Panc1 (cell line): ENCODE measurements at regions not wholly inside any gene's neighbourhood (a gene's known extent, or its start where the extent isn't known, plus 50 kb on each side); places are given as distances from the start of the nearest gene placed in this dataset.

ENCODE experiments used
- ATAC-seq: fragments of 200-7000 bp; cut with Tn5 transposase; 2 replicates; pipeline ENCODE4 v1.9.1; 2020; ENCODE audit warnings: mild to moderate bottlenecking, moderate library complexity
- BruUV-seq: library from RNA; stranded (reverse); fragments of 400-500 nt; replicated peaks from 2 replicates; lab custom pipeline; 2021; lab: Mats Ljungman, UMichigan
- CTCF ChIA-PET: fragments of 300-600 bp; sonication (Branson Sonifier 250); formaldehyde crosslinking; loops from one replicate; lab custom pipeline; 2022; ENCODE audit warnings: antibody characterized with exemption; lab: Charles Lee
- POLR2A ChIA-PET: fragments of 300-600 bp; sonication (Branson Sonifier 250); formaldehyde crosslinking; loops from one replicate; lab custom pipeline; 2022; ENCODE audit warnings: antibody characterized with exemption; lab: Charles Lee
- DNase-seq: peaks from one replicate; pipeline ENCODE4 v3.0.0-alpha.2; 2010; ENCODE audit warnings: low read depth, low spot score
- H3K27ac ChIP-seq: 2 replicates; pipeline ENCODE4 v1.5.1; 2011; ENCODE audit warnings: mild to moderate bottlenecking, low read length, inconsistent platforms
- H3K27me3 ChIP-seq: fragments of 200-500 bp; sonication (Bioruptor generic); 2 replicates; pipeline ENCODE4 v1.6.0; 2014; ENCODE audit warnings: low read length, inconsistent platforms; ENCODE audit not compliant: control insufficient read depth, insufficient read depth
- H3K36me3 ChIP-seq: fragments of 200-500 bp; sonication (Bioruptor generic); 2 replicates; pipeline ENCODE4 v1.5.1; 2014; ENCODE audit warnings: inconsistent platforms, mild to moderate bottlenecking, low read length, moderate library complexity; ENCODE audit not compliant: control insufficient read depth, insufficient read depth
- H3K4me1 ChIP-seq: 2 replicates; pipeline ENCODE4 v1.5.1; 2011; ENCODE audit warnings: inconsistent platforms, mild to moderate bottlenecking, low read length, moderate library complexity; ENCODE audit not compliant: control insufficient read depth, insufficient read depth
- H3K4me3 ChIP-seq, 2 experiments: 2 replicates each; pipeline ENCODE4 v1.5.1; 2011 to 2012; ENCODE audit warnings: low read depth in 2 of 2, low read length in 2 of 2, mild to moderate bottlenecking in 2 of 2, inconsistent platforms in 1 of 2, moderate library complexity in 1 of 2
- H3K9me3 ChIP-seq: fragments of 200-500 bp; sonication (Bioruptor generic); 2 replicates; pipeline ENCODE4 v1.5.1; 2014; ENCODE audit warnings: low read depth, mild to moderate bottlenecking, inconsistent platforms, low read length, moderate library complexity; ENCODE audit not compliant: control insufficient read depth, insufficient read depth
- CTCF ChIP-seq: fragments of 450-650 bp; IDR thresholded peaks from 2 replicates; pipeline ENCODE4 v1.5.1; 2017; ENCODE audit warnings: mild to moderate bottlenecking
- POLR2AphosphoS5 ChIP-seq: IDR thresholded peaks from 2 replicates; pipeline ENCODE4 v1.6.1; 2012; ENCODE audit warnings: mild to moderate bottlenecking, low read depth, low read length, moderate library complexity
- REST ChIP-seq, 2 experiments: IDR thresholded peaks; 2 replicates each; pipeline ENCODE4 v1.6.1; 2011 to 2012; ENCODE audit warnings: low read depth in 2 of 2, control low read depth in 1 of 2, low read length in 1 of 2, mild to moderate bottlenecking in 1 of 2, moderate library complexity in 1 of 2; ENCODE audit not compliant: insufficient read depth in 1 of 2
- SIN3A ChIP-seq: IDR thresholded peaks from 2 replicates; pipeline ENCODE4 v1.6.1; 2012; ENCODE audit warnings: low read depth, mild to moderate bottlenecking, low read length, moderate library complexity, borderline replicate concordance; ENCODE audit not compliant: insufficient read depth
- TCF7L2 ChIP-seq: IDR thresholded peaks from 2 replicates; pipeline ENCODE4 v1.6.1; 2011; ENCODE audit warnings: mild to moderate bottlenecking, low read depth, low read length, inconsistent platforms
- in situ Hi-C: cut with HindIII; loops from 2 replicates; pipeline ENCODE4 v1.10.0; 2016; ENCODE audit warnings: low sequenced_read_pairs, low pct_unique_long_range_greater_than_20kb
- intact Hi-C: fragments of 100-400 bp; cut with micrococcal nuclease; formaldehyde crosslinking; loops from one replicate; pipeline ENCODE4 v1.10.0; 2022; ENCODE audit not compliant: unreplicated experiment

- POLR2A ChIA-PET: no interaction called here
- no TSS peak for BruUV-seq
Measured at GRCh38 chr6:23828861-23829260, 297.2 kb upstream of the NRSN1 start.

GRCh38 chr6:23841116-23841515 lies 284.9 kb upstream of the NRSN1 start:
- Histone ChIP-seq H3K4me1 (no peaks in the 10 kb centered on the region), H3K27ac (no peak overlapping the region), H3K36me3 (no peaks in the 10 kb centered on the region), H3K4me3 (no peak overlapping the region), H3K27me3 (no peaks in the 10 kb centered on the region), H3K9me3 (no peaks in the 10 kb centered on the region)
- ATAC-seq (no peak), DNase-seq (no peak)
- intact Hi-C loops: no loop called here
- TF ChIP-seq TCF7L2 (no peak), CTCF (no peak)
- in situ Hi-C loops: no loop called here
- CTCF ChIA-PET: no interaction called here
- BruUV-seq: no TSS peak
- POLR2A ChIA-PET: no interaction called here

More at GRCh38 chr6:23828861-23829260, 297.2 kb upstream of the NRSN1 start:
- Histone ChIP-seq H3K4me3 (no peak overlapping the region), H3K27ac (no peak overlapping the region), H3K4me1 (no peaks in the 10 kb centered on the region), H3K9me3 (peaks cover 3% of the 10 kb centered on the region; the same call in 1 of the 2 replicates), H3K36me3 (no peaks in the 10 kb centered on the region), H3K27me3 (no peaks in the 10 kb centered on the region)
- TF ChIP-seq POLR2AphosphoS5 (no peak), CTCF (no peak), REST (IDR thresholded peaks at IDR 0.05; ENCODE audit: insufficient read depth in 1 of 2, low read depth in 2 of 2, low read length in 1 of 2) (no peak), TCF7L2 (no peak), SIN3A (no peak)
- CTCF ChIA-PET: no interaction called here
- in situ Hi-C loops: no loop called here
- intact Hi-C loops: no loop called here
- ATAC-seq (no peak), DNase-seq (no peak)
